Endodermal cell (in vitro differentiated cells): ENCODE measurements at regions not wholly inside any gene's neighbourhood (a gene's known extent, or its start where the extent isn't known, plus 50 kb on each side); places are given as distances from the start of the nearest gene placed in this dataset.

Experiments
- DNase-seq: peaks from one replicate; pipeline ENCODE4 v3.0.0-alpha.2; 2017
- H3K27ac ChIP-seq: 2 replicates; pipeline ENCODE4 v1.5.1; 2013; ENCODE audit warnings: mild to moderate bottlenecking, low read depth, low read length, moderate library complexity
- H3K27me3 ChIP-seq: 2 replicates; pipeline ENCODE4 v1.6.1; 2013; ENCODE audit warnings: mild to moderate bottlenecking, low read length, moderate library complexity; ENCODE audit not compliant: insufficient read depth, control insufficient read depth, poor library complexity, severe bottlenecking
- H3K36me3 ChIP-seq: 2 replicates; pipeline ENCODE4 v1.7.0; 2013; ENCODE audit warnings: mild to moderate bottlenecking, low read length, moderate library complexity; ENCODE audit not compliant: control insufficient read depth, insufficient read depth
- H3K4me1 ChIP-seq: one replicate; pipeline ENCODE4 v1.7.0; 2013; ENCODE audit warnings: low read length; ENCODE audit not compliant: control insufficient read depth, insufficient read depth
- H3K4me3 ChIP-seq: 2 replicates; pipeline ENCODE4 v1.5.1; 2013; ENCODE audit warnings: mild to moderate bottlenecking, low read length, moderate library complexity
- H3K9ac ChIP-seq: 2 replicates; pipeline ENCODE4 v1.6.1; 2013; ENCODE audit warnings: mild to moderate bottlenecking, low read length, moderate library complexity; ENCODE audit not compliant: poor library complexity, severe bottlenecking; ENCODE audit errors: extremely low read depth
- H3K9me3 ChIP-seq: 2 replicates; pipeline ENCODE4 v1.6.1; 2013; ENCODE audit warnings: mild to moderate bottlenecking, low read length, moderate library complexity; ENCODE audit not compliant: control insufficient read depth
- H3K27ac Mint-ChIP-seq: 2 replicates; pipeline ENCODE4 v1.8.0; 2020; ENCODE audit warnings: mixed read lengths
- H3K27me3 Mint-ChIP-seq: 2 replicates; pipeline ENCODE4 v1.8.0; 2021; ENCODE audit warnings: mild to moderate bottlenecking, mixed read lengths; ENCODE audit not compliant: insufficient read depth
- H3K36me3 Mint-ChIP-seq: 2 replicates; pipeline ENCODE4 v1.8.0; 2020; ENCODE audit warnings: low read depth, mixed read lengths
- H3K4me1 Mint-ChIP-seq: 2 replicates; pipeline ENCODE4 v1.8.0; 2020; ENCODE audit warnings: mixed read lengths
- H3K4me3 Mint-ChIP-seq: 2 replicates; pipeline ENCODE4 v1.8.0; 2020; ENCODE audit warnings: mild to moderate bottlenecking, moderate library complexity, mixed read lengths
- H3K9me3 Mint-ChIP-seq: 2 replicates; pipeline ENCODE4 v1.8.0; 2020; ENCODE audit warnings: mild to moderate bottlenecking, mixed read lengths
- CTCF ChIP-seq: fragments of 200-600 bp; sonication (generic); conservative IDR thresholded peaks from 2 replicates; pipeline ENCODE4 v1.5.0; 2021; ENCODE audit warnings: antibody characterized with exemption, mild to moderate bottlenecking
- WGBS, 2 experiments: methylation state at CpG; one replicate each; pipeline versions ENCODE4 v1.1.5 to v1.1.7; 2013; ENCODE audit warnings: missing lambda C conversion rate in 2 of 2, mixed read lengths in 1 of 2; ENCODE audit not compliant: insufficient coverage in 1 of 2, insufficient read length in 1 of 2; 5-methylcytosine and 5-hydroxymethylcytosine counted together

DNA sequence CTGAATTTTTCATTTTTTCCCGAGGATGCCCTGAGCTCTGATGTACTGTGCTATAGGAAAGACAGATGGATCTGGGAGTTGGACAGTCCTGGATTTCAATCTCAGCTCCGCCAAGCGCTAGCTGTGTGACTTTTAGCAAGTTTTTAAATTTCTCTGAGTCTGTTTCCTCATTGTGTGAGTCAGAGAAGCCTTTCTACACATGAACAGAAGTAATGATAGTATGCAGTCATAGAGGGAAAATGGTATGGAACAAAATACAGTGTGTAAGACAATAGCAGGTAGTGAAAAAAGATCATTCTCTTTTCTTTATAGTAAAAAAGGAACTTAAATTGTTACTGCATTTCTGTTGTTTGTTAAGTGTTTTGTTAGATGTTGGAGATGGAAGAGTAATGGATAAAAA lies 52.4 kb upstream of the PPM1B start:
- Histone ChIP-seq H3K36me3 (no peaks in the 10 kb centered on the region), H3K27ac (no peak overlapping the region), H3K9ac (no peak overlapping the region), H3K9me3 (no peaks in the 10 kb centered on the region), H3K4me3 (no peak overlapping the region), H3K27me3 (no peaks in the 10 kb centered on the region), H3K4me1 (no peaks in the 10 kb centered on the region)
- WGBS, 2 experiments: 94 to 100% methylated on average over 1 to 3 of the region's 3 CpGs
- no peaks in the 10 kb centered on the region for H3K4me1 Mint-ChIP-seq
- no peak for DNase-seq
- no peaks in the 10 kb centered on the region for H3K9me3 Mint-ChIP-seq
- H3K4me3 Mint-ChIP-seq: no peak overlapping the region
- H3K27ac Mint-ChIP-seq: no peak overlapping the region
- H3K36me3 Mint-ChIP-seq: no peaks in the 10 kb centered on the region
- no peaks in the 10 kb centered on the region for H3K27me3 Mint-ChIP-seq
- TF ChIP-seq CTCF: no peak

GRCh38 chr2:44118257-44118656 lies 50.4 kb upstream of the PPM1B start:
- no peaks in the 10 kb centered on the region for H3K9me3 ChIP-seq
- no peak overlapping the region for H3K9ac ChIP-seq
- H3K4me3 ChIP-seq: no peak overlapping the region
- no peaks in the 10 kb centered on the region for H3K36me3 Mint-ChIP-seq
- H3K27ac Mint-ChIP-seq: no peak overlapping the region
- no peak for DNase-seq
- H3K27me3 Mint-ChIP-seq: no peaks in the 10 kb centered on the region
- H3K27me3 ChIP-seq: no peaks in the 10 kb centered on the region
- H3K36me3 ChIP-seq: no peaks in the 10 kb centered on the region
- 92 to 96% methylated on average over 8 to 10 of the region's 10 CpGs for WGBS, 2 experiments
- no peak overlapping the region for H3K27ac ChIP-seq
- TF ChIP-seq CTCF: no peak
- no peaks in the 10 kb centered on the region for H3K4me1 ChIP-seq
- H3K4me3 Mint-ChIP-seq: no peak overlapping the region
- no peaks in the 10 kb centered on the region for H3K4me1 Mint-ChIP-seq
- no peaks in the 10 kb centered on the region for H3K9me3 Mint-ChIP-seq
